Ecto neural progenitor cell (in vitro differentiated cells): ENCODE measurements at regions not wholly inside any gene's neighbourhood (a gene's known extent, or its start where the extent isn't known, plus 50 kb on each side); places are given as distances from the start of the nearest gene placed in this dataset.

Experiments used
- DNase-seq: peaks from one replicate; pipeline ENCODE4 v3.0.0-alpha.2; 2018; ENCODE audit warnings: low spot score

DNA sequence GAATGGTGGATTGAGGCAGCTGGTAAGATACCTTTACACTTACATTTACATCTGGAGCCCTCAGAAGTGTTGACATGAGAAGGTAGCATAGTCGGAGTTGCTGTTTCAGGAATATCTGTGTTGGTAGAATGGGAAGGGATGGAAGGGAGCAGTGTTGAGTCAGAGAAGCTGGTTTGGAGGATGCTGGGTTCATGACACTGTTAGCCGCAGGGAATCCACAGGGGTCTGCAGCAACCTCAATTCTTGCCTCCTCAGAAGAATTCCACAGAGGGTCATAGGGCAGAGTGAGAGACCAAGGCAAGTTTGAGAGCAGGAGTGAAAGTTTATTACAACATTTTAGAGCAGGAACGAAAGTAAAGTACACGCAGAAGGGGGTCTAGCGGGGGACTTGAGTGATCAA is 536.8 kb downstream of the QKI start:
- no peak for DNase-seq

DNA sequence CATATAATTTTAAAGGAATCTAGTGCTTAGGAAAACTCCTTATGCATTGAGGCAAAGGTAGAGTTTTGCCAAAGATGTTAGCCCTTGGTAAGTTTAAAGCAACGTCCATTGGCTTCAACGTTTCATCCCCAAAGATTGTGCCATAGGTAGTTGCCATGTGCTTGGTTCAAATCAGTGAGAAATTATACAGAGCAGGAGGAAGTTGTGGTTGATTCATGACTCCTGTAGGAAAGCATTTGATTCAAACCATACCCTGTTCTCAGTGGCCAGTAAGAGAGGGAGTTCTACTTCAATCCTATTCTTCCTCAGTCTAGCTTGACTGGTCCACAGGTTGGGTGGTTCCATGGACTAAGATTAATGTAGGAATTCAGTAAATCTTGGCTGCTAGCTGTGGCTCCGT is 535.6 kb downstream of the QKI start:
- DNase-seq, result no peak

DNA sequence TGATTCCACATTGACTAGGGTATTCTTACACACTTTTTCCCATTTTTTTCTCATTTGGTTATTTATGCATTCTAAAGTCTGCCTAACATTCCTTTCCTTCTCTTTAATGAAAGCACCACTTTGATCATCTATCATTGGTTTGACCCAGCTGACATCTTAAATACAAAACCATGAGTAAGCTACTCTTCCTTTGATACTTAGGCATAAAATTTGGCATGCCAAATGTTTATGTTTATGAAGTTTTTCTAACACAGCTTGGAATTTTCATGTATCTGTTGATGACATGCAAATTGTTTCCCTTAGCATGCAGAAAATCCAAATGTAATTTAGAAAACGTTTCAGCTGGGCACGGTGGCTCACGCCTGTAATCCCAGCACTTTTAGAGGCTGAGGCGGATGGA is 534.9 kb downstream of the QKI start:
- no peak for DNase-seq

DNA sequence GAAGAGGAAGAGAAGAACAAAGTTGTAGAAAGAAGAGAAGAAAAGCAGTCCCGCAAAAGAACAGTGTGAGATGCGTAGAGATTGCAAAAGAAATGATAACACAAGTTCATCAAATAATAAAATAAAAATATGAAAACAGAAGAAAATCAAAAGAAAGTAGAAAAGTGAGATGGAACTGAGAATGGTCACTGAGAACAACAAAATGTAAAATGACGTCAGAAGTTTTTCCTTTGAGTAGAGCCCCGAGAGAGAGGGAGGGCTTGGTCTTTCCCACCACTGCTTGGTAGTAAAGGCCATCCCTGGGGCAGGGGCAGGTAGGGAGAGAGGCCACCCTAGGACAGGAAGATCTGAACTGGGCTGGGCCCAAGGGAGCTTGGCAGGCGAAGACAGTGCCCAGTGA is 533.7 kb downstream of the QKI start:
- no peak for DNase-seq

DNA sequence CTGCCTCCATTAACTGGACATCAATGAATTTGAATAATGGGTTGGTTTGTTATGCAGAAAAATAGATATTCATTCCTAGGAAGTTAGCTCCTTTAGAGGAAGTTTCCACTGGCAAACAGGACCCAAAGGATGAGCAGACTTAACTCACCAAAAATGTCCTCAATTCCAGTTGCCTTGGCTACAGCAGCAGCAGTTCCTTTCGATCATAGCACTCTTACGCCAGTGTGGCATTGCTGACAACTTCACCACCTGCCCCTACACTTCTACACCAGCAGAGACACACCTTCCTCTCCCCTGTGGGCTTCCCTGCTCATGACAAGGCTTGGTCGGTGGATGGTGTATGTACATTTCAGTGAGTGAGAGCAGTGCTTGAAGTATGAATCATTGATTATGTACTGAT is 532.8 kb downstream of the QKI start:
- no peak for DNase-seq

DNA sequence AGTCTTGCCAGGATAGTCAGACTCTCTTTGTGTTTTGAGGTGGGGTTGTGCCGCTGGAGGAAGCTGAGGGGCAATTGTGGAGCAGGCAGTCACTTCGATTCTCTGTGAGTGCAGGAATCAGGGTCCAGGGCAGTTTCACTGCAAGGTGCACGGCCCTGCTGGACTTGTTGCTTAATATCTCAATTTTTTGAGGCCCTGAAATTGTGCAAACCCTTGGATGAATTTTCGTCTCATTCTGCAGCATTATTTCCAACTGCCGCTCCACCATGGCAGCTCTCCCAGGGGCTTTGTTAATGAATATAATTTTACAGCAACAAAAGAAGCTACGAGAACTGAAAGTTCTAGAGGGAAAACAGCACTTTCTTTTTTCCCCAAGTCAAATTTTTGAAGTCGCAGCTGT is 531.9 kb downstream of the QKI start:
- no peak for DNase-seq

DNA sequence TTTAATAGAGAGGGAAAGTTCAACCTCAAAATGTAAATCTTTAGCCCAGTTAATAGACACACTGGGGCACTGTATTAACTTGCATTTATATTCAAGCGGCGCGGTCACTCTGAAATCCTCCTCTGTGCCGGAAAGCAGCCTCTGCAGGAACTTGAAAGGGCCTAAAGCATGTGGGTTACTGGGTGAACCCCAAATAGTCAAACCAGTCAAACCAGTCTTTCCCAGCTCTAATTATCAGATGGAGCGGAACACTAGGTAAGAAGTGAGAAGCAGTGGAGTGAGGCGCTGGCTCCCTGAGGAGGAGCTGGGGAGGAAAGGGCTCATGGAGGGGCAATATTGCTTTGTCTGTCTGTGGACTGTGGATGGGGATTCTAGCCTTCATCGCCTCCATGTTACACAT is 531.3 kb downstream of the QKI start:
- no peak for DNase-seq

DNA sequence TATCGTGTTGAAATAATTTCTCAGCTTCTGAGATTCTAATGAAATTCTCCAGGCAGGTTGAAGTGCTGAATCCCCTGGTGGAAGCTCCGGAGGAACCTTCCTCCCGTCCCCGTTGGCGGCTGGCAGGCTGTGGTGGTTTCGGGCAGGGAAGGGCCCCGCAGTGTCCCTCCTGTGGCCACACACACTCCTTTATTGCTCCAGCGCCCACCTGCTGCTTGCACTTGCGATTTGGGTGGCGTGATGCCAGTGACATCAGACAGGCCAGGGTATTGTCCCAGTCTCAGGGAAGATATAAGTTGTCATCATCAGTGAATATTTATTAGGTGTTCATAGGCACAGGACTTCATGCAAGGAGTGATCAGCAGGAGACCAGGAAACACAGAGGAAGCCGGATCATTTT is 530.4 kb downstream of the QKI start:
- DNase-seq, result peak; percentile 56

DNA sequence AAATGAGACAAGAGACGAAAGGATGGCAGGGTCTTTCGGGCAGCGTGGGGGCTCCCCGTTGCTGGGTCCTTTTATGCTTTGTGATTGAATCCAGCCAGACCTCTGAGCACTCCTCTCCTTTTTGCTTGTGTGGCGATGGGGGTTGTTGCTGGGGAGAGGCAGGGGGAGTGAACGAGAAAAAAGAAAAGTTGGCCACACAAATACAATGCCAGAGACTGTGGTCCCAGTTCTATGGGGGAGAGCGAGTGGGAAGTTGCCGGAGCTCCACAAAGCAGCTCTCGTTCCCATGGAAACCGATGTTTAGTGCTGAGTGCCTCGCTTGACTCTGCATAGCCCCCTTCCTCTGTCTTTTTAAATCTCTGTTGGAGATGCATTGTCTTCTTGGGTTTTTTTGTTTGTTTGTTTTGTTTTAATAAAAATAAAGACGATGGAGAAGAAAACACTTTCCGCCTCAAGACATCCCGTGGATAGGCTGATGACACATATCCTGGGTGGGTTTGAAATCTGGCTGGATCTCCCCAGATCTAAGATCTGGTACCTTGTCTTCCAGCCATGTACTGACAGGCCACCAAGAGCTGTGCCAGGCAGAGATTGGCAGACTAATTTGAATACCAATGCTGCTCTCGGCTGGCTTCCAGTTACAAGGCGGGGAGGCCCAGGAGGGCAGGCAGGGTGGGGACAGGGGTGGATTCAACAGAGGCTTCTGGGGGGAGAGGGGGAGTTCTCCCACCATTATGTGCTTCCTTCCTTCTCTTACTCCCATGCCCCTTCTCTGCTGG is 529.3 kb downstream of the QKI start:
- DNase-seq, result peak; percentile 80

DNA sequence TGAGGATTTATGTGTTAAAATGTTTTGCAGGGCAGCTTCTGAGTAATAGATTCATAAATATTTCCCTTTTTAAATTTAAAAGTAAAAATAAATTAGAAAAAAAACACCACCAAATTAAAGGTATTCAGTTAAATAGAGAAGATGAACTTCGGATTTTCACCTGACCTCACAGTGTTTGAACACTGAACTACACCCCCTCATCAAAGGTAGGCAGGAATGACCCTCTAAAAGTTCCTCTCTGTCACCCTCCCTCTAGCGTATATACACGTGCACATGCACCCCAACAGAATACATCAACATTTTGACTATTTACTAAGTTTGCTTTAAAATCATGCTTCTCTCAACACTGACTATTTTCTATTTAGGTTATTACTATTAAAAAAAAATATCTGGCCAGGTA is 528.3 kb downstream of the QKI start:
- no peak for DNase-seq

DNA sequence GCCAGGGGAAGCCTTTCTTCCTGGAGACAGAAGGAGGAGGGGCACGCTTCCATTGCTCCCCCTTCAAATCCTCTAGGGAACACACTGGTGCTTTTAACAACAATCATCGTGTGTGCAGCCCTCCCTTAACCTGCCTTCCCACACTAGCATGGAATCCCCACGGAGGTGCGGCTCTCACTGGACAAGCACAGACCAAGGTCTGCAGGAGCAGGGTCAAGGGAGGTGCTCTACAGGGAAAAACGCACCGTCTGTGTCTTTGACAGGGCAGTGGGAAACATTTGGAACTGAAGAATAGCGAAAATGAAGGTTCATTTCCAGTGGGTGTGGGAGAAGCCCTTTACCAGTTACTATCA is 527.1 kb downstream of the QKI start:
- DNase-seq, result no peak

DNA sequence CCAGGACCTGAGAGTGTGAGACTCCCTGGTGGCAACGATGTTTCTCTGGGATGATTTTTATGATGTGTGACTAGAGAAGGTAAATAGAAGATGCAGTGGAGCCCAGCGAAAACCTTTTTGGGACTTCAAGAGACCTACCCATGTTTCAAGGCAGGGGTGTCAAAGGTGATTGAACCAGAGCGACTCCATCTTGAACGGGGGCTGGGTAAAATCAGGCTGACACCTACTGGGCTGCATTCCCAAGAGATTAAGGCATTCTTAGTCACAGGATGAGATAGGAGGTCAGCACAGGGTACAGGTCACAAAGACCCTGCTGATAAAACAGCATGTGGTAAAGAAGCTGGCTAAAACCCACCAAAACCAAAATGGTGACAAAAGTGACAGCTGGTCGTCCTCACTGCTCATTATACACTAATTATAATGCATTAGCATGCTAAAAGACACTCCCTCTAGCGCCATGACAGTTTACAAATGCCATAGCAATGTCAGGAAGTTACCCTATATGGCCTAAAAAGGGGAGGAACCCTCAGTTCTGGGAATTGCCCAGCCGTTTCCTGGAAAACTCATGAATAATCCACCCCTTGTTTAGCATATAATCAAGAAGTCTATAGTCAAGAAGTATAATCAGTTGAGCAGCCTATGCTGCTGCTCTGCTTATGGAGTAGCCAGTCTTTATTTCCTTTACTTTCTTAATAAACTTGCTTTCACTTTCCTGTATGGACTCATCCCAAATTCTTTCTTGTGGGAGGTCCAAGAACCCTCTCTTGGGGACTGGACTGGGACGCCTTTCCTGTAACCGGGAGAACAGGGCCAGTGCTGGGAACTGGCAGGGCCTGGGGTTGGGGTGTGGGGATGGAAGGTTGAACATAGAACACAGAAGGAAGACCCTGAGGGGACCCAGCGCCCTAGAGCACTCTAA is 526.4 kb downstream of the QKI start:
- no peak for DNase-seq

DNA sequence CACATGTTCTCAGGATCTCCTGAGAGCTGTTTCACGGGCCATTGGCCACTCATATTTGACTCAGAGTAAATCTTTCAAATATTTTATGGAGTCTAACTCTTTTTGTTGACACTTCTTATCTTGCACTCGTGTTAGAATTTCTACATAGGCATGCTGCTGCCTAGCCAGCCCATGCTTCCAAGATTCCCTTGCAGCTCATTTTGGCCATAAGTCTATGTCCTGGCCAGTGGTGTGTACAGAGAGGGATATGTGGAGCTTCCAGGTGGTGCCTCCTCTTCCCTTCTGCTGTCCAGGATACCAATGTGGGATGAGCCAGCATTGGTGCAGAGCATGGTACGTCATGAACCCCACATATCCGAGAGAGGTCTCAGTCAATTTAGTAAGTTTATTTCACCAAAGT is 522.6 kb downstream of the QKI start:
- no peak for DNase-seq

DNA sequence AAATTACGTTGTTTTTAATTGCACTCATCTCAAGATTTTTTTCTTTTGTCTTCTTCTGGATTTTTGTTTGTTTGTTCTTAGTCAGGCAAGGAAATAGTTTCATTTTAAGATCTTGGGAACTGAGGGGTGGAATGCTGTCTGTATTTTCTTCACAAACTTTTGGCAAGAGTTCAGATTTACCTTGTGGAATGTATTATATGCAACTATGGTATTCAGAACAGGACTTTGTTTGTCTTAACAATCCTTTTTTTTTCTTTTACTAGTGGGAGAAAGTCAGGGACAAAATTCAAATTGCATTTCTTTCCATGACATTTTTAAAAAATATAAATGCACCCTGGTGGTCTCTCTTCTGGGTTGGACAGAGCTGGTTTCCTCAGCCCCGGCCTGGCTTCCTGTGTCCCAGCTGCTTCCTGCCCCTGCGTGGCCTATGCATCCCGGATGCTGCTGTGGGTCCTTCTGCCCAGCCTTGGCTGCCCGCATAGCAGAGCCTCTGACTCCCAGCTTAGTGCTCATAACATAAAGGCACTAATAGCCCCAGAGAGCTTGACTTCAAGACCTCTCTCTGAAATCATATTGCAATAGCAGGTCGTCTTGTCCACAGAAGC is 520.7 kb downstream of the QKI start:
- DNase-seq, result no peak

DNA sequence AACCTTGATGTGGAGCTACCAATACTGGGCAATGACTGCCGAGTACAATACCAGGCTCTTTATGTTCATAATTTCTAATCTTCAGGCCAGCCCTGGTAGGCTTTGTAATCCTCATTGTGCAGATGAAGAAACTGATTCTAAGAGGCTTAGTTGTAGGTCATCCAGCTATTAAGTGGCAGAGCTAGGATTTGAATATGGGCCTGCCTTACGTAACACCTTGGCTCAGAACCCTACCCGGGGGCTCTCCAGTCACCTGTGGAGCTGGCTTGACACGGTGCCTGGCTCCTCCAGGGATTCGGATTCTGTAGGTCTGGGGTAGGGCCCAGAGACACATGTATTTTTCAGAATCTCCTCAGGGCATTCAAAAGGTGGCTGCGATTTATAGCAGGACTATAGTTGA is 515.5 kb downstream of the QKI start:
- DNase-seq, result no peak

DNA sequence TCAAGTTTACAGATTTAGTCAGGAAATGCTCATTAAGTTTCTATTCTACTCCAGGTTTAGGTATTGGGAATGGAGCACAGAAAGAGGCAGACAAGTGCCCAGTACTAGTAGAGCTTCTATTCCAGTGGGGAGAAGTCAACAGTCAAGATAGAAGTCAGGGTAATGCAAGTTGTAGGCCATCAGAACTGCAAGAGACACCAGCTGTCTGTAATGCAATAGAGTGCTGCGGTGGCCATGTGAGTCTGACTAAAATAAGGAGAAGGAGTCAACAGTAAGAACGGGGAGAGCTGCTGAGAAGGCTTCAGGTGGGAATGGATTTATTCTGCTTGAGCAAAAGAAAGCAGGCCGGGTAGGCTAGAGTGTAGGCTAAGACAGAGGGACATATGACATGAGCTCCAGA is 515.0 kb downstream of the QKI start:
- DNase-seq, result no peak

DNA sequence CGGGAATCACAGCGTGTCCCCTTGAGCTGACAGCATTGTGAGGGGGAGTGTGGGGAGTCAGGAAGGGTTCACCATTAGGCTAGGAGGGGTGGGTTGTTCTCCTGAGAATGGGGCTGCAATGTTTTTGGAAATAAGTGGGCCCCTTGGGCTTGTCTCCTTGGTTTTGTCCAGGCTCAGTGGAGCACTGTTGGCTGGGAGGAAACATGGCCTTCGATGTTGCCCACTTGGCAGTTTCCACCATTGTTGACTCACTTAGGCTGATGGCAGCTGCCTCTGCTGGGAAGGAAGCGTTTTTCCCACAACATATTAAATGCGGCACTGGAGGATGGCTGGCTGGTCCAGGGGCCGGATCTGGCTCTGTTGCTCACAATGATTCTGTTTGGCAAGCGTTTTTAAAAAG is 512.1 kb downstream of the QKI start:
- no peak for DNase-seq

DNA sequence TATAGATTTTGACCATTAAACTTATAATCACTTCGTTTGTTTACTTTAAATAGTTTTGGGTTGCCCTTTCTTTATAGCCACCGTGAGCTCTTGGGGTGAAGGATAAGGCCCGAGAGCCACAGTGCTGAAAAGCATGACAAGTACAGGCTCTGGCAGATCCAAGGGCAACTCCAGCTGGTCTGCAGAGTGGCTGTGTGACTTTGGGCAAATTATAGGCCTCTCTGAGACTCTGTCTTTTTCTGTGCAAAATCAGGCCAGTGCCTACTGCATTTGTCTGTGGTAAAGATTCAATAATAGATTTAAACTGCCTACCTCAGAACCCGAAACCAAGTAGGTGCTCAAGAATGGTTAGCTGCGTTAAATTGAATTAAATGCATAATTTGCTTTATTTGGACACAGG is 511.3 kb downstream of the QKI start:
- no peak for DNase-seq

DNA sequence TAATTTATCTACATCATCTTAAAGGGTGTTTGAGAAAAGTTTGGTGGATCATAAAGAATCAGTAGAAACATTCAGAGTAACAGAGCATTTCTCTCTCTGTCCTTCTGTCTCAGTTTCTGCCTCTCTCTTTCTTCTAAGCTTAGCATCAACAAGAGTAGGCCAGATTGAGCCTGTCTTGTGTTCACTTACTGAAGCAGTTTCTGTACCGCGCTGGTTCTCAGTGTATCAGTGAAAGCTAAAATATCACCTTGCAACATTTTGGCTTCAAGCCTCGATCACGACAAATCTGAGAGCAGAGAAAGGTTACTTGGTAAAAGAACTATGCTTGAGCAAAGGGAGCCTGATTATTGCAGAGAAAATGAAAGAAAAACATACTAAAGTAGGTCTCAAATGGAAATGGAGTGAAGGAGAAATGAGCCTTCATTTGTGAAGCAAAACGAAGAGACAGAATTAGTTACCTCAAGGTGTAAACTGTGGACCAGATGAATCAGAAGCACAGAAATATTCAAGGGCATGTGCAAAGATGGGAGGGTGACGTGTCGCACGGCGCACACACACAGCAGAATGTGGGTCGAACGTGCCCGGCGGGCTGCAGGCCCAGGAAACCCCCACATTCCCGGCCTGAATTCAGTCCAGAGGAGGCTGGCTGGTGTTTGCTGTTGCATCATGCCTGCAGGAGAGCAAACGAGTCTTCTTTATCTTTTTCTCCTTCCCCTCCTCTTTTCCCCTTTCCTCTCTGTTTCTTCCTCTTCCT is 509.3 kb downstream of the QKI start:
- no peak for DNase-seq

DNA sequence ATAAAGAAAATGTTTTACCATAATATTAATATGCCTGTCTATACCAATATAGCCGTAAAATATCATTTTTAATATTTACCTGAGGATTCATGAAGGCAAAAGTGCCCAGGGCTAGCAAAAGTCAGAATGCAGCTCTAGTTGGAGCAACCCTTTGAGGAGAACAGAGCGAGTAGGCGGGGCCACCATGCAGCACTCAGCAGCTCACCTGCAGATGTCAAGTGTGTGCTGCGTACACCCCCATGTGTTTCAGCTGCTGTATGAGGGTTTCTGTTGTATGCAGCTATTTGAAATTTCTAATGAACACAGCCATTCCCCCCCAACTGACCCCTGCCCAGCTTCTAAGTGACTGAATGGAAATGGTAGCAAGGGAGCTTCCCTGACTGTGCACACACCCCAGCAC is 508.0 kb downstream of the QKI start:
- no peak for DNase-seq

DNA sequence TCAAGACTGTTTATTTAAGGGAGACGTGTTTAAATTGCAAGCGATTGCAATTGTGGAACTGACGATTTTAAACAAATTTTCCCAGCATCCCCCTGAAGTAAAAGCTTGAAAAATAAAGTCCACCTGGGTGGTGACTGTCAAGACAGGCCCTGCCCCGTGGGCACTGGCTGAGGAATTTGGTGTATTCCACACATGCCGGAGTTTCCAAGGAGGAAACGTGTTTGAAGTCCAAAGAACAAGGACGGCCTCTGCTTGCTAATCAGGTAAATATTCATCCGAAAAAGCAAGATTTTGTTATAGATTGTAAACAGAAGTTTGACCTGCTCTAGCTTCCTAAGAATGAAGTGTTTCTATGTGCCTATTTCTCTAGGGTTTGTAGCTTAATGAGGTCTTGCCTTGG is 505.1 kb downstream of the QKI start:
- no peak for DNase-seq

DNA sequence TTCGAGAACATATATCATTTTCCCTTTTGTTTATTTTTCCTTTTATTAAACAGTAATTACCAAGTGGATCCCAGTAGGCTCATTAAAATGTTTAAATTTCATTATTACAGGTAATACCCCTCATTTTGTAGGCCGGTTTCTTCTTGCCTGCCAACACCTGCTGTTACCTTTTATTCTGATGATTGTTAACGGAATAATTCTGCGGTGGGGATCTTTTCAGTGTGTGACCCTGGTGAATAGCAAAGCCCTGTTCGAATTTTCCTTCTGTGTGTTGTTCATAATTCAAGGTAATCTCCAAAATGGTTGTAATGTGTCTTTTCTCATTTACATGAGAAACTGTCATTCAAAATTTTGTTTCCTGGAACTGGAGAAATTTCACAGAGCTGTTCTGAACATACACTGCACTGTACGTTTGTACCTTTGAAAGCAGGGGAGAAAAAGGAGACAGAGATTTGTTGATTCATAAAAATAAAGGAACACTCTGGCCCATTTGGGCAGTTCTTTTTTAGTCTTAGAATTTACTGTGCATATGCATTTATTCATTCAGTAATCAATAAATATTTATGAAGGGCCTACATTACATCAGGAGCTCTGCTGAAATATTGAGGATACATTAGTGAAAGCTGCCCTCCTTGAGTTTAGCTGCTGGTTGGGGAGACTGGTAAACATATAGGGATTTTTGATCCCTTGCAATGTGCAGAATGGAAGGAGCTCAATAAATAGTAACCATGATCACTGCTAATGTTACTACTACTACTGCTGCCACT is 502.0 kb downstream of the QKI start:
- no peak for DNase-seq
